IMR-90 (cell line): ENCODE measurements at regions not wholly inside any gene's neighbourhood (a gene's known extent, or its start where the extent isn't known, plus 50 kb on each side); places are given as distances from the start of the nearest gene placed in this dataset.

Source experiments
- ATAC-seq: fragments of 200-7000 bp; cut with Tn5 transposase; 2 replicates; pipeline ENCODE4 v1.9.1; 2020; ENCODE audit warnings: low read depth, mild to moderate bottlenecking, moderate library complexity
- BruUV-seq: library from RNA; stranded (reverse); fragments of 400-500 nt; replicated peaks from 2 replicates; lab custom pipeline; 2021; lab: Mats Ljungman, UMichigan
- CTCF ChIA-PET: fragments of 300-600 bp; formaldehyde crosslinking; extraction: SDS; loops from one replicate; lab custom pipeline; 2021; ENCODE audit warnings: antibody characterized with exemption; lab: Yijun Ruan, JAX
- POLR2A ChIA-PET: fragments of 300-600 bp; sonication (Branson Sonifier 250); formaldehyde crosslinking; loops from one replicate; lab custom pipeline; 2022; ENCODE audit warnings: antibody characterized with exemption; ENCODE audit not compliant: unreplicated experiment; lab: Charles Lee
- DNase-seq: peaks from one replicate; pipeline ENCODE4 v3.0.0; 2013
- H2AFZ ChIP-seq: replicated peaks from 2 replicates; pipeline ENCODE3; 2013; ENCODE audit warnings: low read length, mild to moderate bottlenecking; ENCODE audit not compliant: poor library complexity
- H2AK5ac ChIP-seq: 2 replicates; pipeline ENCODE4 v1.6.1; 2013; ENCODE audit warnings: low read depth, low read length, inconsistent platforms
- H2AK9ac ChIP-seq: replicated peaks from 2 replicates; pipeline ENCODE3; 2013; ENCODE audit warnings: mild to moderate bottlenecking, low read depth, low read length, moderate library complexity; ENCODE audit not compliant: poor library complexity
- H2BK120ac ChIP-seq: 2 replicates; pipeline ENCODE4 v1.6.1; 2013; ENCODE audit warnings: low read depth, low read length, inconsistent platforms
- H2BK15ac ChIP-seq: 3 replicates; pipeline ENCODE4 v1.6.1; 2013; ENCODE audit warnings: low read depth, low read length, inconsistent platforms
- H2BK20ac ChIP-seq: 2 replicates; pipeline ENCODE4 v1.6.1; 2013; ENCODE audit warnings: low read depth, mild to moderate bottlenecking, inconsistent platforms, low read length, moderate library complexity
- H2BK5ac ChIP-seq: 2 replicates; pipeline ENCODE4 v1.6.1; 2013; ENCODE audit warnings: mild to moderate bottlenecking, low read depth, low read length, inconsistent platforms; ENCODE audit not compliant: poor library complexity, severe bottlenecking
- H3K14ac ChIP-seq: replicated peaks from 2 replicates; pipeline ENCODE4 v1.6.1; 2013; ENCODE audit warnings: low read depth, low read length, inconsistent platforms
- H3K18ac ChIP-seq: 2 replicates; pipeline ENCODE4 v1.6.1; 2013; ENCODE audit warnings: low read depth, low read length, control low read depth
- H3K23ac ChIP-seq: 2 replicates; pipeline ENCODE4 v1.6.1; 2013; ENCODE audit warnings: low read depth, low read length, inconsistent platforms
- H3K27ac ChIP-seq: 2 replicates; pipeline ENCODE4 v1.5.1; 2013; ENCODE audit warnings: mild to moderate bottlenecking, control low read depth, low read length; ENCODE audit not compliant: insufficient read depth
- H3K27me3 ChIP-seq: 2 replicates; pipeline ENCODE4 v1.6.1; 2013; ENCODE audit warnings: low read length; ENCODE audit not compliant: control insufficient read depth, insufficient read depth
- H3K36me3 ChIP-seq: 2 replicates; pipeline ENCODE4 v1.6.1; 2013; ENCODE audit warnings: low read length, mixed read lengths; ENCODE audit not compliant: control insufficient read depth, insufficient read depth
- H3K4ac ChIP-seq: 2 replicates; pipeline ENCODE4 v1.6.1; 2013; ENCODE audit warnings: low read depth, low read length, inconsistent platforms
- H3K4me1 ChIP-seq: 2 replicates; pipeline ENCODE4 v1.6.1; 2013; ENCODE audit warnings: low read length, mixed read lengths; ENCODE audit not compliant: control insufficient read depth, insufficient read depth
- H3K4me2 ChIP-seq: 2 replicates; pipeline ENCODE4 v1.6.1; 2013; ENCODE audit warnings: low read depth, mild to moderate bottlenecking, control low read depth, low read length, moderate library complexity
- H3K4me3 ChIP-seq: 2 replicates; pipeline ENCODE4 v1.5.1; 2013; ENCODE audit warnings: low read depth, mild to moderate bottlenecking, control low read depth, low read length, moderate library complexity; ENCODE audit not compliant: insufficient read depth
- H3K56ac ChIP-seq: 2 replicates; pipeline ENCODE4 v1.6.1; 2013; ENCODE audit warnings: low read length, inconsistent platforms; ENCODE audit not compliant: insufficient read depth; ENCODE audit errors: extremely low read depth
- H3K79me1 ChIP-seq, 2 experiments: 2 replicates each; pipeline ENCODE4 v1.6.1; 2013; ENCODE audit warnings: low read length in 2 of 2, inconsistent platforms in 1 of 2, low read depth in 1 of 2
- H3K9ac ChIP-seq: 2 replicates; pipeline ENCODE4 v1.6.1; 2013; ENCODE audit warnings: low read depth, low read length, control low read depth
- H3K9me1 ChIP-seq: 2 replicates; pipeline ENCODE4 v1.6.1; 2013; ENCODE audit warnings: low read length, inconsistent platforms; ENCODE audit not compliant: insufficient read depth
- H3K9me3 ChIP-seq: 2 replicates; pipeline ENCODE4 v1.6.1; 2013; ENCODE audit warnings: low read length; ENCODE audit not compliant: control insufficient read depth, insufficient read depth
- H4K20me1 ChIP-seq: 2 replicates; pipeline ENCODE4 v1.6.1; 2013; ENCODE audit warnings: low read length, inconsistent platforms; ENCODE audit not compliant: insufficient read depth
- H4K5ac ChIP-seq: 2 replicates; pipeline ENCODE4 v1.6.1; 2013; ENCODE audit warnings: mild to moderate bottlenecking, low read depth, low read length, control low read depth
- H4K8ac ChIP-seq, 2 experiments: 2 replicates each; pipeline ENCODE4 v1.6.1; 2013; ENCODE audit warnings: low read depth in 2 of 2, low read length in 2 of 2, control low read depth in 1 of 2, inconsistent platforms in 1 of 2
- H4K91ac ChIP-seq: 2 replicates; pipeline ENCODE4 v1.6.1; 2013; ENCODE audit warnings: low read depth, low read length, inconsistent platforms; ENCODE audit not compliant: insufficient read depth
- BHLHE40 ChIP-seq: fragments of 150-350 bp; IDR thresholded peaks from 2 replicates; pipeline ENCODE4 v1.6.1; 2016; ENCODE audit warnings: mild to moderate bottlenecking, low read depth, low read length
- CHD1 ChIP-seq: IDR thresholded peaks from 2 replicates; pipeline ENCODE4 v1.6.1; 2012; ENCODE audit warnings: low read depth, low read length, improper control_type of control experiment
- CTCF ChIP-seq: conservative IDR thresholded peaks from 2 replicates; pipeline ENCODE4 v1.5.1; 2012; ENCODE audit warnings: mild to moderate bottlenecking, low read depth, low read length, improper control_type of control experiment
- ELK1 ChIP-seq: fragments of 150-350 bp; IDR thresholded peaks from 2 replicates; pipeline ENCODE4 v1.6.1; 2016; ENCODE audit warnings: low read depth, mild to moderate bottlenecking, low read length, moderate library complexity, borderline replicate concordance
- FOS ChIP-seq: fragments of 150-350 bp; IDR thresholded peaks from 2 replicates; pipeline ENCODE4 v1.6.1; 2016; ENCODE audit warnings: low read depth, low read length
- MAFK ChIP-seq: IDR thresholded peaks from 2 replicates; pipeline ENCODE4 v1.6.1; 2012; ENCODE audit warnings: low read depth, low read length, improper control_type of control experiment
- POLR2A ChIP-seq: IDR thresholded peaks from 2 replicates; pipeline ENCODE4 v1.6.1; 2012; ENCODE audit warnings: mild to moderate bottlenecking, low read depth, low read length
- RCOR1 ChIP-seq: IDR thresholded peaks from 2 replicates; pipeline ENCODE4 v1.6.1; 2012; ENCODE audit warnings: mild to moderate bottlenecking, low read length, improper control_type of control experiment; ENCODE audit not compliant: insufficient replicate concordance
- RFX5 ChIP-seq: IDR thresholded peaks from 2 replicates; pipeline ENCODE4 v1.8.0; 2012; ENCODE audit warnings: low read depth, mild to moderate bottlenecking, low read length, moderate library complexity
- SMC3 ChIP-seq: fragments of 150-350 bp; IDR thresholded peaks from 2 replicates; pipeline ENCODE4 v1.6.1; 2016; ENCODE audit warnings: low read depth, mild to moderate bottlenecking, antibody characterized with exemption, low read length, moderate library complexity
- WGBS, 2 experiments: methylation state at CpG; one replicate each; pipeline versions ENCODE4 v1.1.5 to v1.1.7; 2013; ENCODE audit warnings: missing lambda C conversion rate in 2 of 2; ENCODE audit not compliant: insufficient read length in 1 of 2; ENCODE audit errors: extremely low coverage in 2 of 2; 5-methylcytosine and 5-hydroxymethylcytosine counted together
- dilution Hi-C: fragments of 300-500 bp; cut with HindIII; formaldehyde crosslinking; loops from one replicate; pipeline ENCODE4 v1.14.3; 2018; ENCODE audit warnings: low sequenced_read_pairs; ENCODE audit not compliant: unreplicated experiment
- in situ Hi-C: fragments of 300-500 bp; cut with MboI; formaldehyde crosslinking; loops from 3 replicates; pipeline ENCODE4 v1.14.3; 2019; ENCODE audit warnings: low sequenced_read_pairs, inconsistent platforms, mixed read lengths
- intact Hi-C: fragments of 100-400 bp; cut with micrococcal nuclease; formaldehyde crosslinking; loops from 2 replicates; pipeline ENCODE4 v1.10.0; 2022
- TF ChIP-seq, protein P1 (sequence below): fragments of 150-350 bp; IDR thresholded peaks from 2 replicates; pipeline ENCODE4 v1.6.1; 2017; ENCODE audit warnings: mild to moderate bottlenecking, antibody characterized with exemption, low read length, low read depth

- ATAC-seq (no peak), DNase-seq (no peak)
- Histone ChIP-seq H4K8ac (no peak overlapping the region), H4K91ac (no peak overlapping the region), H2AK9ac (no peak overlapping the region), H3K56ac (no peak overlapping the region), H3K27ac (no peak overlapping the region), H3K79me1 (no peaks in the 10 kb centered on the region), H2BK20ac (no peak overlapping the region), H2AFZ (no peak overlapping the region), H3K9me1 (no peaks in the 10 kb centered on the region), H3K4ac (no peak overlapping the region), H3K4me1 (no peaks in the 10 kb centered on the region), H3K36me3 (no peaks in the 10 kb centered on the region), H3K4me3 (no peak overlapping the region), H3K4me2 (no peak overlapping the region), H2BK15ac (no peak overlapping the region), H3K18ac (no peak overlapping the region), H3K27me3 (no peaks in the 10 kb centered on the region; the same call in 1 of the 2 replicates), H4K20me1 (no peaks in the 10 kb centered on the region), H4K5ac (no peak overlapping the region), H2BK120ac (no peak overlapping the region), H3K9ac (no peak overlapping the region), H2BK5ac (no peak overlapping the region), H3K14ac (no peak overlapping the region), H2AK5ac (no peak overlapping the region), H3K9me3 (no peaks in the 10 kb centered on the region), H3K23ac (no peak overlapping the region)
- intact Hi-C loops: no loop called here
- dilution Hi-C loops: no loop called here
- POLR2A ChIA-PET: no interaction called here
- CTCF ChIA-PET: no interaction called here
- BruUV-seq: no TSS peak
- TF ChIP-seq BHLHE40: no peak
- TF ChIP-seq RFX5: no peak
- TF ChIP-seq FOS: no peak
- TF ChIP-seq POLR2A: no peak
- TF ChIP-seq CTCF: no peak
- TF ChIP-seq, protein P1, sequence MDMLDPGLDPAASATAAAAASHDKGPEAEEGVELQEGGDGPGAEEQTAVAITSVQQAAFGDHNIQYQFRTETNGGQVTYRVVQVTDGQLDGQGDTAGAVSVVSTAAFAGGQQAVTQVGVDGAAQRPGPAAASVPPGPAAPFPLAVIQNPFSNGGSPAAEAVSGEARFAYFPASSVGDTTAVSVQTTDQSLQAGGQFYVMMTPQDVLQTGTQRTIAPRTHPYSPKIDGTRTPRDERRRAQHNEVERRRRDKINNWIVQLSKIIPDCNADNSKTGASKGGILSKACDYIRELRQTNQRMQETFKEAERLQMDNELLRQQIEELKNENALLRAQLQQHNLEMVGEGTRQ: no peak
- no peak for TF ChIP-seq CHD1
- no peak for TF ChIP-seq SMC3
- TF ChIP-seq MAFK: no peak
- TF ChIP-seq ELK1: no peak
- no peak for TF ChIP-seq RCOR1
- in situ Hi-C loops: no loop called here
- WGBS, 2 experiments: no CpG with 5 or more reads among the region's 3 CpGs
Observed at GRCh38 chr6:40728643-40729042, 141.5 kb upstream of the LRFN2 start.
